22Rv1 (cell line): ENCODE measurements at regions not wholly inside any gene's neighbourhood (a gene's known extent, or its start where the extent isn't known, plus 50 kb on each side); places are given as distances from the start of the nearest gene placed in this dataset.

Experiments used
- CTCF ChIP-seq: fragments of 450-650 bp; IDR thresholded peaks from 2 replicates; pipeline ENCODE4 v1.5.1; 2017; ENCODE audit warnings: mild to moderate bottlenecking
- ZFX ChIP-seq: fragments of 450-650 bp; IDR thresholded peaks from 2 replicates; pipeline ENCODE4 v1.6.1; 2017; ENCODE audit warnings: antibody characterized with exemption, borderline replicate concordance

DNA sequence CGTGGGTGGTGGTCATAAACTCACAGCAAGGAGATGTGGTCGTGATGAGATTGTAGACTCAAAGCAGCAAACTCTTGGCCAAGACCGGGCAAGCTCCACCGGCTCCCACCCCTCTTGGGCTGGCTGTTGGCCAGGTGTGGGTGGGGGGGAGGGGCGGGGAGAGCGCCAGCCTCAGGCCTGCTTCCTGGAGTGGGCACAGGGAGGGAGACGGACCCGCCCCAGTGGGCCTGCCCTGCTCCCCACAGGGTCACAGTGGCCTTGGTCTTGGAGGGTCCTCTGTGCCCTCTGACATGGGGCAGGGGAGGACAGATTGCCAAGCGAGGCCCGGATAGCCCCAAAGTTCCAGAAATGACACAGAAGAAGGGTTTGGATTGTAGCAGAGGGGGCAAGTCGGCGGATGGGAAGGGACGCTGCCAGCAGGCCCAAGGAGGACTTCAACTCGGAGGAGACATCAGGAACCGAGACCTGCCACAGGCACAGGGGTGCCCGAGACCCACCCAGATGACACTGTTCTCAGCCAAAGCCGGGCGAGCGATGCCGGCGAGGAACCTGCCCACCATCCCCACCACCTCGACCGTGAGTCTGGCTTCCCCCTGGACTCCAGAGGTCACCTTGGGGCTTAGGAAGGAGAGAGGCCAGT, 85.4 kb upstream of the ACTRT2 start:
- TF ChIP-seq CTCF (no peak), ZFX (no peak)
